Neural progenitor cell (in vitro differentiated cells): ENCODE measurements at regions not wholly inside any gene's neighbourhood (a gene's known extent, or its start where the extent isn't known, plus 50 kb on each side); places are given as distances from the start of the nearest gene placed in this dataset.

ENCODE experiments used
- EZH2 ChIP-seq: fragments of 200-600 bp; sonication (generic); IDR thresholded peaks from 2 replicates; pipeline ENCODE4 v1.6.1; 2017; ENCODE audit warnings: antibody characterized with exemption, mild to moderate bottlenecking, moderate library complexity
- EZH2phosphoT487 ChIP-seq: fragments of 200-600 bp; sonication (generic); IDR thresholded peaks from 2 replicates; pipeline ENCODE4 v1.6.1; 2017; ENCODE audit warnings: antibody characterized with exemption
- TF ChIP-seq, protein P1 (sequence below): fragments of 200-600 bp; sonication (generic); IDR thresholded peaks from 2 replicates; pipeline ENCODE4 v1.5.1; 2017; ENCODE audit warnings: antibody characterized with exemption, mild to moderate bottlenecking

DNA sequence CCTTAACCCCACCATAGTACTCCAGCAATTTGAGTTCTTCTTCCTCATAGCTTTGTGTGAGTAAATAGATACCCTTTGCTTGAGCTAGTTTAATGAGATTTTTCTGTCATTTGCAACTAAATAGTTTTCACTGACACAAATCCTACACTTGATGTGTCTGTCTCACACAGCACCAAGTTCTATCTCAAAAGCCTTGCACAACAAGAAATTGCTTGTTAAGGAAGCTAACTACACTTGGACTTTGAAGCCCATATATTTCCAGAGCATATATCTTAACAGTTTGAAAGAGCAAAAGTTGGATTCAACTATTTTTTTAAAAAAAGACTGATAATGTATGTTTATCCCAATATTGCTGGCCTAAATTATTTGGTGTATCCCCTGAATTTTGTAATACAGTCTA lies 459.2 kb downstream of the ACTL7B start:
- TF ChIP-seq, protein P1, sequence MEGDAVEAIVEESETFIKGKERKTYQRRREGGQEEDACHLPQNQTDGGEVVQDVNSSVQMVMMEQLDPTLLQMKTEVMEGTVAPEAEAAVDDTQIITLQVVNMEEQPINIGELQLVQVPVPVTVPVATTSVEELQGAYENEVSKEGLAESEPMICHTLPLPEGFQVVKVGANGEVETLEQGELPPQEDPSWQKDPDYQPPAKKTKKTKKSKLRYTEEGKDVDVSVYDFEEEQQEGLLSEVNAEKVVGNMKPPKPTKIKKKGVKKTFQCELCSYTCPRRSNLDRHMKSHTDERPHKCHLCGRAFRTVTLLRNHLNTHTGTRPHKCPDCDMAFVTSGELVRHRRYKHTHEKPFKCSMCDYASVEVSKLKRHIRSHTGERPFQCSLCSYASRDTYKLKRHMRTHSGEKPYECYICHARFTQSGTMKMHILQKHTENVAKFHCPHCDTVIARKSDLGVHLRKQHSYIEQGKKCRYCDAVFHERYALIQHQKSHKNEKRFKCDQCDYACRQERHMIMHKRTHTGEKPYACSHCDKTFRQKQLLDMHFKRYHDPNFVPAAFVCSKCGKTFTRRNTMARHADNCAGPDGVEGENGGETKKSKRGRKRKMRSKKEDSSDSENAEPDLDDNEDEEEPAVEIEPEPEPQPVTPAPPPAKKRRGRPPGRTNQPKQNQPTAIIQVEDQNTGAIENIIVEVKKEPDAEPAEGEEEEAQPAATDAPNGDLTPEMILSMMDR, result no peak
- TF ChIP-seq EZH2, result no peak
- TF ChIP-seq EZH2phosphoT487, result no peak
